ENCODE measurements at regions not wholly inside any gene's neighbourhood (a gene's known extent, or its start where the extent isn't known, plus 50 kb on each side); places are given as distances from the start of the nearest gene placed in this dataset.

DNA sequence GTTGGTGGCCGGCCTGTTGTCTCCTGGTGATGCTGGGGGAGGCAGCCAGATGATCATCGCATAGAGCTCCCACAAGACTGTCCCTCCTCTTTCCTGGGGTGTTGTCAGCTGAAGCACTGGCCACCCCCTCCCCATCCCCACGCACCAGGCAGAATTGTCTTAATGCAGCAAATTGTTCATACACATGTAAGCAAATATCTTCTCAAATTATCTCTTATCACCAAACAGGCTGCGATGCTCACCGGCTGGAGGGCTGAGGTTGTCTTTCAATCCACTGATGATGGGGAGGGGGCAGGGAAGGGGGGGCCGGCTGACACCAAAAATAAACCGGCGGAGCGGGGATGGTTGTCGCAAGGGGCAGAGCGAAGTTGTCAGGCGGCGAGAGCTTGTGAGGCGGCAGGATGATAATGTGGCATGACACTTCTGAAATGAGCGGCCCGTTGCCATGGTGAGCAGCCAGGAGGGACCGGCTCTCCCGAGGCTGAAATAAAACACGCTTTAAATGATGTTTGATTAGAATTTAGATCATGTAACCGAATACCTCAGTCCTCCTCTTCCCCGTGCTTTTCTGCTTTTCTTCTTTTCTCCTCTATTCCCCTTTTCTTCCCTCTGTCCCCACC lies 59.8 kb downstream of the MRM1 start:
- no peak for DNase-seq

GRCh38 chr17:36661688-36662087 lies 60.3 kb downstream of the MRM1 start:
- DNase-seq: no peak

GRCh38 chr17:36665417-36665816 lies 64.0 kb downstream of the MRM1 start:
- DNase-seq: no peak

GRCh38 chr17:36667922-36668321 lies 66.5 kb downstream of the MRM1 start:
- no peak for DNase-seq

- no peak for DNase-seq
Observed at GRCh38 chr17:36668824-36669223, 67.4 kb downstream of the MRM1 start.

- DNase-seq: no peak
Observed at GRCh38 chr17:36671144-36671543, 69.8 kb downstream of the MRM1 start.

GRCh38 chr17:36672403-36672918 lies 71.1 kb downstream of the MRM1 start:
- DNase-seq: no peak

DNA sequence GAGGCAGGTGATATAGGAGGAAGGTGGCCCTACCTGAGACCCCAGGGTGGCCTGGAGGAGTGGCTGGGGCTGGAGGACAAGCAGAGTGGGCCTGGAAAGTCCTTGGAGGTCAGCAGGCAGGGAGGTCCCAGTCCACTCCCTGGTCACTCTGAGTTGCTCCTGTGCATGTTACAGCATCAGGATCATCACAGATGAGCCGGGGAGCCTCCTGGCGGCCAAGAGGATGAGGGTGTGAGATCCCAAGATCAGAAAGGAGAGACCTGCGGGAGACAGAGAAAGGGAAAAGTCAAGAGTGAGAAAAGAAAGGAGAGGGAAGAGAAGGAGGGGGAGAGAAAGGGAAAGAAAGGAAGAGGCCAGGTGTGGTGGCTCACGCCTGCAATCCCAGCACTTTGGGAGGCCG lies 71.7 kb downstream of the MRM1 start:
- DNase-seq: no peak

GRCh38 chr17:36673637-36674277 lies 72.4 kb downstream of the MRM1 start:
- DNase-seq: no peak

GRCh38 chr17:36674278-36674650 lies 72.9 kb downstream of the MRM1 start:
- DNase-seq: no peak

DNA sequence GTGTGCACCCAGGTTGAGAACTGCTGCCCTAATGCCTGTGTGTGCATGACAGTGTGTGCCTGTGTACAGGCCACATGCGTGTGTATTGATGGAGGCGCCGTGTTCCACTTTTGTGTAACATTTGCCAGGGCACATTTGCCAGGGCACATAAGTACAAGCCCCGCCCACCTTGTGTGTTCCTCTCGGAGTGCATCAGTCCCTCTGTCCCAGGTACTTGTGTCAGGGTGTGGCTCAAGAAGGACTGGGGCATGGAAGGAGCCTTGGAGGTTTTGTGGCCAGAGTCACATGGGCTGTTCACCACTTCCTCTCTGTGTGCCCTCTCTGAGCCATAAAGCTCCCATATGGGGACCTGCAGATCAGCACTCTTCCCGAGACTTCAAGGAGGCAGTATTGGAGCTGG lies 73.9 kb downstream of the MRM1 start:
- DNase-seq: no peak

GRCh38 chr17:36675786-36676185 lies 74.4 kb downstream of the MRM1 start:
- DNase-seq: no peak

DNA sequence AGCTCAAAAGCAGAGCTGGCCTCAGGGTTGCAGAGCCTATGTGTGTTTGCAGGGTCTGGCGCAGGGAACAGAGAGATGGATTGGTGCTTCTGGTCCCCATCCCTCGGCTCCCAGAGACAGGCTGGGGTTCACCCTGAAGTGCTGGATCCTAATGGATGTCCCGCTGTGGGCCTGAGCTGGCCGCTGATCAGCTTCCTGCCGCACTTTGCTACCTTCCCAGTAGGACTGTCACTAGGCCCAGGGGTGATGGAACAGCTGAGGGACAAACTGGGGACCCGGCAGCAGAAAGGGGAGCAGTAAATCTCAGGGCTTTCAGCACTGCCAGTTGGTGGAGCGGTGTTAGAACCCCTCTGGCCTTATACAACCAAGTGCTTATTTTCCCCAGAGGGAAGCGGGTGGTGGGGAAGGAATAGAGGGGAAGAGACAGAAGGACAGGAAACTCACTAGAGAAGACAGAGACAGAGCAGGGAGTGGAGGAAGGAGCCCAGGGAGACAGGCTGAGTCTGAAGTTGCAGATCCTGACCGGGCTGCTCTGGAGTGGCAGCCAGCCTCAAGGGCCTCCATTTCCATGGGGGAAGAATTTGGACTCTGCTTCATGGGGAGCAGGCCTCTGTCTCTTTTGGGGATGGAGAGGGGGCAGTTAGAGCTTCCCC lies 78.6 kb downstream of the MRM1 start:
- DNase-seq: no peak

- no peak for DNase-seq
Observed at GRCh38 chr17:36680701-36681202, 79.4 kb downstream of the MRM1 start.

- DNase-seq: no peak
Observed at GRCh38 chr17:36682773-36683172, 81.4 kb downstream of the MRM1 start.

DNA sequence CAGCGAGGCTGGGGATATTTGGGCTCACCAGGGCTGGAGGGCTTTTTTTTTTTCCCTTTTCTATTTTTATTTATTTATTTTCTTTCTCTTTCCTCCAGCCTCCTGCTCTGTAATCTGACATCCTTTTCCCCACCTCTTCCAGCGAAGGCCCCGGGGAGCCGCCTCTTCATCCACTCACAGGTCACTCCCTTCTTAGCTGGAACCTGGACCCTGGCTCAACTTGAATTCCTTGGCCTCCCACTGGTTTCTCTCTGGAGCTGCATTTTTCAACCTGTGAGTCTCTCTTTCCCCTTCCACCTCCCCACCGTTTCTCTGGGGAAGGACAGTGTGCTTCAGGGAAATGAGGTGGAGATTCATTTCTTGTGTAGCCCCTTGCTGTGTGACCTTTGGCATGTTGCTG lies 82.0 kb downstream of the MRM1 start:
- DNase-seq: no peak

- no peak for DNase-seq
Observed at GRCh38 chr17:36684134-36684533, 82.8 kb downstream of the MRM1 start.

GRCh38 chr17:36686123-36686669 lies 84.8 kb downstream of the MRM1 start:
- DNase-seq: no peak

GRCh38 chr17:36687736-36688135 lies 86.4 kb downstream of the MRM1 start:
- no peak for DNase-seq

GRCh38 chr17:36689089-36689667 lies 87.8 kb downstream of the MRM1 start:
- DNase-seq: no peak

DNA sequence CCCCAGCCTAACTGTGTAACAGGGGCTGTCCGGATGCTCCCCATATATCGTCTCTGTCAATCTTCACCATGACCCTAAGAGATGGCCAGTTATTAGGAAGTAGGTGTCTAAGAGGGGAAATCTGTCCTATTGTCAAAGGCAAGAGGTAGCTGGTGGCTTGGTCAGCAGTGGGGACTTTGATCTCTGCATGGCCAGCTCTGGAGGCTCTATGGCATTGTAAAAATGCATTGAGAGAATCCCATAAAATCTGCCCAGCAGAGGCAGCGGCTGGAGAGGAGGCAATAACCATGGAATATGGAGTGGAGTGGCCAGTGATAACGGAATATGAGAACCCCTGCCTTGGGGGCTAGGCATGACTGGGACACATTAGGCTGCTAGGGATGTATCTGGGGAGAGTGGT lies 88.8 kb downstream of the MRM1 start:
- DNase-seq: no peak

DNA sequence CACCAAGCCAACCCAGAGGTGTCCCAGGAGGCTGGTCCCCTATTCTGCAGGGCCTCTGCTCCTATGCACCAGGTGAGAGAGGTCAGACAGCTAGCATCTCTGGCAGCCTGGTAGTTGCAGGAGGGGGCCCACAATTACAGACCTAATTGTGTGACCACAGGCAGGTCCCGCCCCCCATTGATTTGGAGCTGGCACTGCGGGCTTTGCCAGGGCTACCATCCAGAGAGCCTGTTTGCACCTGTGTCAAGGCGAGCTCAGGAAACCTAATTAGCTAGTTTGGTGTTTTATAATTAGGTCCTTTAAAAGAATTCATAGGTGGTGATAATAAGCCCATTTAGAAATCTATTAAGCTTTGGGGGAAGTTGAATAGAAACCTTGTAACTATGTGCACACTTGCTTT lies 90.2 kb downstream of the MRM1 start:
- DNase-seq: no peak

DNA sequence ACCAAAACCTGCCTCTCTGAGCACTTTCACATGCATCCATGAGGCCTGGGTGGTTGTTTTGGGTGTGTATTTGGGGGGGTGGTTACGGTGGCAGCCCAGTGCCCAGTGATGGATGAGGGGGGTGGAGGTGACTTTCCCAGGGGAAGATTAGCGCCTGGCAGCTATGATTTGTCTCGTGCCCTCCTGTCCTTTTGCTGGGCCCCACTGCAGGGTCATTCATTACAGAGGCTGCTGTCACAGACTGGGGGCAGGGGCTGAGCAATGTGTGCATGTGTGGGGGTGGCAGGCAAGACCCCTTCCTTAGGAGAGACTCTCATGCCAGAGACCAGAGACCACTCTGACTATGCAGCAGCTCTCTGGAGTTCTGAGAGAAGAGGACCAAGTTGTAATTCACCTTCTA lies 93.7 kb downstream of the MRM1 start:
- no peak for DNase-seq

All from hippocampal formation (tissue), 2 donors.